GM23248 (cell line): ENCODE measurements at regions not wholly inside any gene's neighbourhood (a gene's known extent, or its start where the extent isn't known, plus 50 kb on each side); places are given as distances from the start of the nearest gene placed in this dataset.

Experiments used
- EZH2 ChIP-seq: fragments of 200-600 bp; sonication (generic); IDR thresholded peaks from 2 replicates; pipeline ENCODE4 v1.6.1; 2018; ENCODE audit warnings: antibody characterized with exemption, mild to moderate bottlenecking; ENCODE audit not compliant: insufficient read depth, poor library complexity, severe bottlenecking
- EZH2phosphoT487 ChIP-seq: fragments of 200-600 bp; sonication (generic); IDR thresholded peaks from 2 replicates; pipeline ENCODE4 v1.6.1; 2018; ENCODE audit warnings: antibody characterized with exemption, moderate library complexity, mild to moderate bottlenecking, low read depth; ENCODE audit not compliant: insufficient read depth

DNA sequence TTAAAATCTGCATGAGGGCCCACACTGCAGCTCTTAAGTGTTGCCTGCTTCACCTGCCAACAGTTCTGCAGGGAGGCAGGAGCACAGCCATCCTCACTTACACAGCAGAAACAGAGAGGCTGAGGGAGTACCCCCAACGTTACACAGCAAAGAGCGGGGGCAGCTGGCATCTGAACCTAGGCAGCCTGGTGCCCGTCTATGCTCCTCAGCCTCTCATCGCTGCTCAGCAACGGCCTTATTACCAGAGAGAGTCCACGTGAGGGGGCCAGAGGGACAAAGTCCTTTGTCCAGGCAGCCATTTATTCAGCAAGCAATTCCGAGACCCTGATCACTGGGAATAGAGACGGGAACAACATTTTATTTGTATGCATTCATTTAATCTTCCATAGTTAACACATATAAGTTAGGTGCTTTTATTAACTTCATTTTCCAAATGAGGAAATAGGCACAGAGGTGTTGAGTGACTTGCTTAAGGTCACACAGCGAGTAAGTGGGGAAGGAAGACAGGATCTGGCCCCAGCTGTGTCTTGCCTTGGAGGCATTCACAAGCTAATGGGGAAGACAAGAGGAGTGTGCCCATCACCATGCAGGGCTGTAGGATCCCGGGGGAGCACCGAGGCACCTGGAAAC, 52.2 kb upstream of the SORCS2 start:
- TF ChIP-seq EZH2 (no peak), EZH2phosphoT487 (no peak)
